Transverse colon (tissue), 4 donors: ENCODE measurements at regions not wholly inside any gene's neighbourhood (a gene's known extent, or its start where the extent isn't known, plus 50 kb on each side); places are given as distances from the start of the nearest gene placed in this dataset.

Experiments used
- DNase-seq: peaks from one replicate; pipeline ENCODE4 v3.0.0-alpha.2; 2019
- H3K27ac ChIP-seq, 4 donors: fragments of 200-600 bp; sonication (generic); 2 replicates each; pipeline ENCODE4 v1.5.1; 2016 to 2018; ENCODE audit warnings: inconsistent platforms in 4 of 4
- H3K27me3 ChIP-seq: fragments of 200-600 bp; sonication (generic); 2 replicates; pipeline ENCODE4 v1.5.1; 2017; ENCODE audit warnings: inconsistent platforms
- H3K36me3 ChIP-seq, 4 donors: fragments of 200-600 bp; sonication (generic); 2 replicates each; pipeline ENCODE4 v1.5.1; 2017 to 2019; ENCODE audit warnings: inconsistent platforms in 4 of 4
- H3K4me1 ChIP-seq, 4 donors: fragments of 200-600 bp; sonication (generic); 2 replicates each; pipeline ENCODE4 v1.5.1; 2017 to 2020; ENCODE audit warnings: inconsistent platforms in 4 of 4
- H3K4me3 ChIP-seq, 4 donors: fragments of 200-600 bp; sonication (generic); 1 replicate in 1 of 4; 2 replicates in 3 of 4; pipeline versions ENCODE4 v1.5.1 to v1.6.1; 2017 to 2019; ENCODE audit warnings: inconsistent platforms in 4 of 4
- H3K9me3 ChIP-seq, 2 donors: fragments of 200-600 bp; sonication (generic); 2 replicates each; pipeline ENCODE4 v1.5.1; 2017 to 2019; ENCODE audit warnings: inconsistent platforms in 2 of 2
- EP300 ChIP-seq: sonication (generic); formaldehyde crosslinking; IDR thresholded peaks from one replicate; pipeline ENCODE4 v1.6.1; 2017; ENCODE audit warnings: antibody characterized with exemption, low read depth
- POLR2A ChIP-seq: fragments of 450-650 bp; IDR thresholded peaks from one replicate; pipeline ENCODE4 v1.6.1; 2016; ENCODE audit warnings: antibody characterized with exemption, mild to moderate bottlenecking, moderate library complexity
- POLR2AphosphoS5 ChIP-seq, 3 donors: sonication (generic); formaldehyde crosslinking; IDR thresholded peaks; one replicate each; pipeline ENCODE4 v1.6.1; 2016; ENCODE audit warnings: antibody characterized with exemption in 3 of 3
- WGBS, 2 donors: methylation state at CpG; one replicate each; pipeline ENCODE4 v1.1.5; 2018; ENCODE audit warnings: low coverage in 1 of 2; 5-methylcytosine and 5-hydroxymethylcytosine counted together
- in situ Hi-C, 4 donors: fragments of 200-750 bp; cut with MboI; loops; one replicate each; pipeline versions ENCODE4 v1.15.0 to v1.15.1; 2017; ENCODE audit warnings: low sequenced_read_pairs in 3 of 4, low pct_ligation_motif_present in 1 of 4, low pct_unique_long_range_greater_than_20kb in 1 of 4
- intact Hi-C: fragments of 100-400 bp; cut with DNase I; formaldehyde crosslinking; loops from one replicate; pipeline ENCODE4 v1.15.1; 2023; ENCODE audit warnings: low total_unique reads
- TF ChIP-seq, protein P1 (sequence below), 5 experiments: fragments of 200-600 bp in 3 of 5; fragments of 450-650 bp in 2 of 5; sonication (generic) in 3 of 5; IDR thresholded peaks; 1 replicate in 2 of 5; 2 replicates in 3 of 5; pipeline ENCODE4 v1.5.1; 2016 to 2017; ENCODE audit warnings: antibody characterized with exemption in 5 of 5, inconsistent platforms in 3 of 5, mild to moderate bottlenecking in 2 of 5, moderate library complexity in 1 of 5

DNA sequence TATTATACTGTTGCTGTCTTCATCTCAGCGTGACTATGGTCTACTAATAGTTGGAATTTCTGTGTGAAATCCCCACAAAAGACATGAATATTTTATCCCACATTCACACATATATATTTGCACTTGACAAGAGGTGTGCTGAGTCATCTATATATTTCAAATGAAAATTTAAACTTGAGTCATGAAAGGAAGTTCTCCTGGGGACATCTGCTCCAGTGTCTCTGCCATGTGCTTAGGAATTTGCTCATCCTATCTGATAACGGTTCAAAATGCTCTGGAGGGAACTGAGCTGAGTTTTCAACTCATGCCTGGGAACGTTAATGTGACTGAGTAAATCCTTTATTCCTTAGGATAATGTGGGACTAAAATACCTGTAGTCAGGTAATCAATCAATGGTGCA lies 326.2 kb upstream of the MEX3C start:
- TF ChIP-seq POLR2AphosphoS5 (IDR thresholded peaks at IDR 0.05) (no peak), EP300 (no peak), POLR2A (no peak)
- TF ChIP-seq, protein P1, sequence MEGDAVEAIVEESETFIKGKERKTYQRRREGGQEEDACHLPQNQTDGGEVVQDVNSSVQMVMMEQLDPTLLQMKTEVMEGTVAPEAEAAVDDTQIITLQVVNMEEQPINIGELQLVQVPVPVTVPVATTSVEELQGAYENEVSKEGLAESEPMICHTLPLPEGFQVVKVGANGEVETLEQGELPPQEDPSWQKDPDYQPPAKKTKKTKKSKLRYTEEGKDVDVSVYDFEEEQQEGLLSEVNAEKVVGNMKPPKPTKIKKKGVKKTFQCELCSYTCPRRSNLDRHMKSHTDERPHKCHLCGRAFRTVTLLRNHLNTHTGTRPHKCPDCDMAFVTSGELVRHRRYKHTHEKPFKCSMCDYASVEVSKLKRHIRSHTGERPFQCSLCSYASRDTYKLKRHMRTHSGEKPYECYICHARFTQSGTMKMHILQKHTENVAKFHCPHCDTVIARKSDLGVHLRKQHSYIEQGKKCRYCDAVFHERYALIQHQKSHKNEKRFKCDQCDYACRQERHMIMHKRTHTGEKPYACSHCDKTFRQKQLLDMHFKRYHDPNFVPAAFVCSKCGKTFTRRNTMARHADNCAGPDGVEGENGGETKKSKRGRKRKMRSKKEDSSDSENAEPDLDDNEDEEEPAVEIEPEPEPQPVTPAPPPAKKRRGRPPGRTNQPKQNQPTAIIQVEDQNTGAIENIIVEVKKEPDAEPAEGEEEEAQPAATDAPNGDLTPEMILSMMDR (IDR thresholded peaks at IDR 0.05): no peak
- 69 to 80% methylated on average over 1 to 3 of the region's 3 CpGs for WGBS, 2 donors

DNA sequence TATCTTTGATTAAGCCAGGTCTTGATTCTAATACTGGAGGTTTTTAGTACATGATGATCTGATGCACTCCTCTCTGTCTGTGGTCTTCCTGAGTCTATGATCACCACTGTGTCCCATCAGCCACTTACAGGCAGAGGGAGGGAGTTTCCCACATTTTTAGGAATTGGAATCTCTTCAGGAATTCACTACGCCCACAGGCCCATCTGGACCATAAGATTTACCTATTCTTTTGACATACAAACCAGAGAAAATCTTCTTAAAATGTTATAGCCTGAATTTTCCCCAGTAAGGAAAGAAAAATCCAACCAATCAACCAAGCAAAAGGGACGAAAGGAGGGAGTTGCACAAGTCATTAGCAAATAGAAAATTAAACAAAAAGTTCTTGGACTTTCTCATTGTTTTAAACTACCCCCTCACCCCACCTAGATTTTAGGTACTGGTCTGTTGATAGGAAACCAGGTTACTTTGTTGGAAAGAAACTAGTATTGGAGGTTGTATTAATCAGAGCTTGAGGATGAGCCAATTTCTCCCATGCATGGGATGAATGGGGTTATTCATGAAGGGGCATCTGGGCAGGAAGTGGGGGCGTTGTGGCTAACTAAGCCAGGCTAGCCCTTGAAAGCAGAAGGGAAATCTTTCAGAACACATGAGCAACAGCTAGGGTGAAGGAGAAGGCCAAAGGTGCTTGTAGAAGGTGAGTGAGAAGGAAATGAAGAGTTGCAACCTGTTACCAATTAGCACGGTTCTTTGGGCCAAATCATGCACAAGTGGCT lies 328.2 kb upstream of the MEX3C start:
- Histone ChIP-seq H3K9me3 (no peaks in the 10 kb centered on the region), H3K4me3 (no peak overlapping the region), H3K27me3 (no peaks in the 10 kb centered on the region), H3K36me3 (no peaks in the 10 kb centered on the region), H3K4me1 (no peaks in the 10 kb centered on the region), H3K27ac (no peak overlapping the region)
- no peak for DNase-seq
- in situ Hi-C loops: no loop called here
- TF ChIP-seq POLR2AphosphoS5 (IDR thresholded peaks at IDR 0.05): no peak
- no peak for TF ChIP-seq EP300
- no peak for TF ChIP-seq POLR2A
- TF ChIP-seq, protein P1 (IDR thresholded peaks at IDR 0.05): no peak
- 51 to 63% methylated on average over 4 of the region's 4 CpGs for WGBS, 2 donors
- intact Hi-C loops: no loop called here

More for the DNA sequence above, 326.2 kb upstream of the MEX3C start:
- no peaks in the 10 kb centered on the region for H3K4me1 ChIP-seq
- H3K4me3 ChIP-seq: no peak overlapping the region
- H3K27me3 ChIP-seq: no peaks in the 10 kb centered on the region
- in situ Hi-C loops: no loop called here
- intact Hi-C loops: no loop called here
- no peak for DNase-seq
- H3K36me3 ChIP-seq: no peaks in the 10 kb centered on the region
- no peaks in the 10 kb centered on the region for H3K9me3 ChIP-seq
- H3K27ac ChIP-seq: no peak overlapping the region

DNA sequence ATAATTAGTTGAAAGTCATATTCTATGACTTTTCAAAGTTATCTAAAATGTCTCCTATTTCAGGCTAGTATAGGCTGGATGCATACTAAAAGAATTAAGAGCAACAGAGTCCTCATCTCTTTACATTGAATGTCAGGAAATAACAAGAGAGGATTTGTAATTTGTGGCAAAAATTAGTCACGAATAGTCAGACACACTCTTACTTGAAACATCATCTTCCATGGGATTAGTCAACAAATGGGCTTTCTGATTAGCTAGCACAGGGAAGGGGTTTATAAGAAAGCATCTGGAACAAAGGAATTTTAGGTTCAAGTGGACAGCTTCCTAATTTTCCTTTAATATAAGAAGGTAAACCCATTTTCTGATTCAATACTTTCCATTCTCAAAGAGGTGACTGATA lies 330.3 kb upstream of the MEX3C start:
- no peak overlapping the region for H3K27ac ChIP-seq
- no peak overlapping the region for H3K4me3 ChIP-seq
- no peak for DNase-seq
- intact Hi-C loops (no loop called here), in situ Hi-C loops (no loop called here)
- H3K4me1 ChIP-seq: no peaks in the 10 kb centered on the region
- H3K36me3 ChIP-seq: no peaks in the 10 kb centered on the region
- H3K27me3 ChIP-seq: no peaks in the 10 kb centered on the region
- TF ChIP-seq, protein P1 (IDR thresholded peaks at IDR 0.05): no peak
- TF ChIP-seq POLR2AphosphoS5 (IDR thresholded peaks at IDR 0.05): no peak
- TF ChIP-seq POLR2A: no peak
- TF ChIP-seq EP300: no peak
- 77 to 79% methylated on average over 1 of the region's 1 CpG for WGBS, 2 donors
- no peaks in the 10 kb centered on the region for H3K9me3 ChIP-seq

DNA sequence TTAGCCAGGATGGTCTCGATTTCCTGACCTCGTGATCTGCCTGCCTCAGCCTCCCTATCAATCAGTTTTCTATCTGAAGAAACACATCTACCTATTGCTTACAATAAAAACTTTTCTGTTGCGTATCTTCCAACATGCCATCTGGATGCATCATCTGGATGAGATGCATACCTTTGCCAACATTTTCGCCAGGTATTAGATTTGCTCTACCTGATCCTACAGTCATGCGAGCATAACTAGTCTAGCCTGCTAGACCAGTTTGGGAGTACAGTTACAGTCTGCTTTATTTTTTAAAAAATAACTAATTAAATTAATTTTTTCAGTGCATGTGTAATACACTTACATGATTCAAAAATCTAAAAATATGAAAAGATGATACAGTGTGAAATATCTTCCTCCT lies 334.0 kb upstream of the MEX3C start:
- 78 to 81% methylated on average over 5 of the region's 5 CpGs for WGBS, 2 donors
- H3K27me3 ChIP-seq: no peaks in the 10 kb centered on the region
- H3K4me1 ChIP-seq: no peaks in the 10 kb centered on the region
- TF ChIP-seq POLR2A (no peak), EP300 (no peak), POLR2AphosphoS5 (IDR thresholded peaks at IDR 0.05) (no peak)
- TF ChIP-seq, protein P1 (IDR thresholded peaks at IDR 0.05): no peak
- no peaks in the 10 kb centered on the region for H3K9me3 ChIP-seq
- no peak for DNase-seq
- no peak overlapping the region for H3K27ac ChIP-seq
- no peaks in the 10 kb centered on the region for H3K36me3 ChIP-seq
- in situ Hi-C loops: no loop called here
- intact Hi-C loops: no loop called here
- H3K4me3 ChIP-seq: no peak overlapping the region
